ENCODE measurements at regions not wholly inside any gene's neighbourhood (a gene's known extent, or its start where the extent isn't known, plus 50 kb on each side); places are given as distances from the start of the nearest gene placed in this dataset.

DNA sequence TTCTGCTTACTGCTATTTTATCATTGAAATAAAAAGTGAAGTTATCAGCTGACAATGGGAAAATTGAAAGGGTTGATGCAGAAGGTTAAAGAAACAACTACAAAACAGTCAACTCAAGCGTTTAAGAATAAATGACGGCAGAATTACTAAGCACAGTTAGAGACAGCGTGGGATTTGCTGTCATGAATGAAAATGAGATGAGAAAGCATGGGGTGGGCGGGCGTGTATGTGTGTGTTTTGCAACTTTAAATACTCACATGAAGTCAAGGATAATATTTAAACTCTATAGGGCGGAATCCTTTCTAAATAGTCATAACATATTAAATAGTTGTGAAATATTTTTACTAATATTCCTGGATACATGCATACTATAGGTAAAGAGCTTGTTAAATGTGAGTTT lies 450.8 kb downstream of the ETV1 start:
- H4K20me1 ChIP-seq (ENCODE audit: insufficient read depth, low read length), result no peaks in the 10 kb centered on the region
- no peaks in the 10 kb centered on the region for H3K79me2 ChIP-seq (ENCODE audit: insufficient read depth, low read depth, low read length)
- no peak overlapping the region for H3K4me2 ChIP-seq (ENCODE audit: low read length)
- no peak overlapping the region for H3K4me3 ChIP-seq (ENCODE audit: low read depth, low read length, poor library complexity, severe bottlenecking)
- no peaks in the 10 kb centered on the region for H3K9me3 ChIP-seq (ENCODE audit: low read length)
- no peaks in the 10 kb centered on the region for H3K4me1 ChIP-seq (ENCODE audit: insufficient read depth, low read length, poor library complexity, severe bottlenecking)
- H3K36me3 ChIP-seq (ENCODE audit: insufficient read depth, low read length), result no peaks in the 10 kb centered on the region
- no peak for DNase-seq (ENCODE audit: low spot score)
- H3K27ac ChIP-seq (ENCODE audit: low read depth, low read length, poor library complexity, severe bottlenecking), result no peak overlapping the region
- ChIA-PET CTCF (ENCODE audit: unreplicated experiment) (no interaction called here), POLR2A (interaction anchor here (0.6 to 1.2 kb wide), 2 partner anchors 14 to 418 kb away, joined by 3 read pairs; no protein-coding TSS in a partner anchor)
- H3K9me2 ChIP-seq (ENCODE audit: insufficient read depth, low read length), result no peaks in the 10 kb centered on the region
- H2AFZ ChIP-seq (ENCODE audit: low read length), result no peak overlapping the region
- no TSS peak for BruUV-seq (replicated peaks)
- intact Hi-C loops (cut with micrococcal nuclease; ENCODE audit: unreplicated experiment), result no loop called here
- TF ChIP-seq, protein P1, sequence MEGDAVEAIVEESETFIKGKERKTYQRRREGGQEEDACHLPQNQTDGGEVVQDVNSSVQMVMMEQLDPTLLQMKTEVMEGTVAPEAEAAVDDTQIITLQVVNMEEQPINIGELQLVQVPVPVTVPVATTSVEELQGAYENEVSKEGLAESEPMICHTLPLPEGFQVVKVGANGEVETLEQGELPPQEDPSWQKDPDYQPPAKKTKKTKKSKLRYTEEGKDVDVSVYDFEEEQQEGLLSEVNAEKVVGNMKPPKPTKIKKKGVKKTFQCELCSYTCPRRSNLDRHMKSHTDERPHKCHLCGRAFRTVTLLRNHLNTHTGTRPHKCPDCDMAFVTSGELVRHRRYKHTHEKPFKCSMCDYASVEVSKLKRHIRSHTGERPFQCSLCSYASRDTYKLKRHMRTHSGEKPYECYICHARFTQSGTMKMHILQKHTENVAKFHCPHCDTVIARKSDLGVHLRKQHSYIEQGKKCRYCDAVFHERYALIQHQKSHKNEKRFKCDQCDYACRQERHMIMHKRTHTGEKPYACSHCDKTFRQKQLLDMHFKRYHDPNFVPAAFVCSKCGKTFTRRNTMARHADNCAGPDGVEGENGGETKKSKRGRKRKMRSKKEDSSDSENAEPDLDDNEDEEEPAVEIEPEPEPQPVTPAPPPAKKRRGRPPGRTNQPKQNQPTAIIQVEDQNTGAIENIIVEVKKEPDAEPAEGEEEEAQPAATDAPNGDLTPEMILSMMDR (conservative IDR thresholded peaks at IDR 0.05; ENCODE audit: low read length), result no peak
- TF ChIP-seq EZH2phosphoT487 (IDR thresholded peaks at IDR 0.05; ENCODE audit: borderline replicate concordance, low read depth, low read length), result no peak

DNA sequence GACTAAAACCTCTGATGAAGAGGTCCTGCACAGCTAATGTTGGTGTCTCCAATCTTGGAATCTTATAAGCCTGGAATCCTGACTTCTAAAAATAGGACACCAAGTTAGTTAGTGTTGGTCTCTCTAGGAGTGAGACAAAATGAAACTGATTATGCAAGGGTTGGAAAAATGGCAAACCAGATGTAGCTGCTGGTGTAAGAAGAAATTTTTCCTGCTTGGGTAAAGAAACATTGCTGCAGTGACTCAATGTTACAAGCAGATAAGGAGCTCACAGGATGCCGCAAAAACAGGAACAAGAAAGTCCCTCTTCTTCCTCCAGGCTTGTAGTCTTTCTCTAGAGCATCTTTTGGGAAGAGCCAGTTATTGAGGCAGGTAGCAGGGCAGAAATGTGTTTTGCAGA lies 449.0 kb downstream of the ETV1 start:
- ChIA-PET CTCF (ENCODE audit: unreplicated experiment) (no interaction called here), POLR2A (no interaction called here)
- H2AFZ ChIP-seq (ENCODE audit: low read length), result no peak overlapping the region
- H4K20me1 ChIP-seq (ENCODE audit: insufficient read depth, low read length), result no peaks in the 10 kb centered on the region
- H3K9me3 ChIP-seq (ENCODE audit: low read length), result no peaks in the 10 kb centered on the region
- H3K36me3 ChIP-seq (ENCODE audit: insufficient read depth, low read length), result no peaks in the 10 kb centered on the region
- no peaks in the 10 kb centered on the region for H3K4me1 ChIP-seq (ENCODE audit: insufficient read depth, low read length, poor library complexity, severe bottlenecking)
- no peak overlapping the region for H3K27ac ChIP-seq (ENCODE audit: low read depth, low read length, poor library complexity, severe bottlenecking)
- BruUV-seq (replicated peaks), result no TSS peak
- intact Hi-C loops (cut with micrococcal nuclease; ENCODE audit: unreplicated experiment), result no loop called here
- H3K79me2 ChIP-seq (ENCODE audit: insufficient read depth, low read depth, low read length), result no peaks in the 10 kb centered on the region
- H3K4me3 ChIP-seq (ENCODE audit: low read depth, low read length, poor library complexity, severe bottlenecking), result no peak overlapping the region
- H3K4me2 ChIP-seq (ENCODE audit: low read length), result no peak overlapping the region
- H3K9me2 ChIP-seq (ENCODE audit: insufficient read depth, low read length), result no peaks in the 10 kb centered on the region
- no peak for DNase-seq (ENCODE audit: low spot score)
- TF ChIP-seq EZH2phosphoT487 (IDR thresholded peaks at IDR 0.05; ENCODE audit: borderline replicate concordance, low read depth, low read length), result no peak
- TF ChIP-seq, protein P1 (conservative IDR thresholded peaks at IDR 0.05; ENCODE audit: low read length), result no peak

DNA sequence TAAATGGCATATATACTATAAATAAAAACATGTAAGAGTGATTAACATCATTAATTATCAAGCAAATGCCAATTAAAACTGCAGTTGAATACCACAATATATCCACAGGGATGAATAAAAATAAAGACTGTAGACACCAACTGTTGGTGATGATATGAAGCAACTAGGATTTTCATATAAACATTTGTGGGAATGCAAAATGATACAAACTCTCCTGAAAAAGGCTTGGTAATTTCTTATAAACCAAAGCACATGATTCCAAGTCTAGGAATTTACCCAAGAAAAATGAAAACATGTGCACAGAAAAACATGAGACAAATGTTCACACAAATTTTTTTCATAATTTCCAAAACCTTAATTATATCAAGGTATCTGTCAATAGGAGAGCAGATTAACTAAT lies 448.1 kb downstream of the ETV1 start:
- ChIA-PET CTCF (ENCODE audit: unreplicated experiment) (no interaction called here), POLR2A (no interaction called here)
- H3K9me3 ChIP-seq (ENCODE audit: low read length), result no peaks in the 10 kb centered on the region
- no peaks in the 10 kb centered on the region for H3K9me2 ChIP-seq (ENCODE audit: insufficient read depth, low read length)
- no peak for DNase-seq (ENCODE audit: low spot score)
- no peak overlapping the region for H3K4me2 ChIP-seq (ENCODE audit: low read length)
- intact Hi-C loops (cut with micrococcal nuclease; ENCODE audit: unreplicated experiment), result no loop called here
- no peaks in the 10 kb centered on the region for H3K4me1 ChIP-seq (ENCODE audit: insufficient read depth, low read length, poor library complexity, severe bottlenecking)
- no peak overlapping the region for H3K27ac ChIP-seq (ENCODE audit: low read depth, low read length, poor library complexity, severe bottlenecking)
- no TSS peak for BruUV-seq (replicated peaks)
- no peaks in the 10 kb centered on the region for H4K20me1 ChIP-seq (ENCODE audit: insufficient read depth, low read length)
- H3K79me2 ChIP-seq (ENCODE audit: insufficient read depth, low read depth, low read length), result no peaks in the 10 kb centered on the region
- TF ChIP-seq, protein P1 (conservative IDR thresholded peaks at IDR 0.05; ENCODE audit: low read length), result no peak
- no peak for TF ChIP-seq EZH2phosphoT487 (IDR thresholded peaks at IDR 0.05; ENCODE audit: borderline replicate concordance, low read depth, low read length)
- no peaks in the 10 kb centered on the region for H3K36me3 ChIP-seq (ENCODE audit: insufficient read depth, low read length)
- H3K4me3 ChIP-seq (ENCODE audit: low read depth, low read length, poor library complexity, severe bottlenecking), result no peak overlapping the region
- H2AFZ ChIP-seq (ENCODE audit: low read length), result no peak overlapping the region

Data from OCI-LY7 (cell line).